Neural crest cell (in vitro differentiated cells): ENCODE measurements at regions not wholly inside any gene's neighbourhood (a gene's known extent, or its start where the extent isn't known, plus 50 kb on each side); places are given as distances from the start of the nearest gene placed in this dataset.

ENCODE experiments used
- DNase-seq: peaks from one replicate; pipeline ENCODE4 v3.0.0; 2021; ENCODE audit warnings: low read depth, mixed read lengths, low spot score
- H3K27ac Mint-ChIP-seq: one replicate; pipeline ENCODE4 v1.8.0; 2021; ENCODE audit warnings: mild to moderate bottlenecking, mixed read lengths; ENCODE audit not compliant: unreplicated experiment
- H3K27me3 Mint-ChIP-seq: 2 replicates; pipeline ENCODE4 v1.8.0; 2021; ENCODE audit warnings: low read depth, mild to moderate bottlenecking, mixed read lengths
- H3K36me3 Mint-ChIP-seq: 2 replicates; pipeline ENCODE4 v1.8.0; 2021; ENCODE audit warnings: low read depth, mild to moderate bottlenecking, mixed read lengths
- H3K4me1 Mint-ChIP-seq: 2 replicates; pipeline ENCODE4 v1.8.0; 2021; ENCODE audit warnings: mixed read lengths
- H3K4me3 Mint-ChIP-seq: one replicate; pipeline ENCODE4 v1.8.0; 2021; ENCODE audit warnings: mild to moderate bottlenecking, mixed read lengths
- H3K9me3 Mint-ChIP-seq: 2 replicates; pipeline ENCODE4 v1.8.0; 2021; ENCODE audit warnings: mixed read lengths
- TF ChIP-seq, protein P1 (sequence below): fragments of 200-600 bp; sonication (generic); conservative IDR thresholded peaks from 2 replicates; pipeline ENCODE4 v1.5.0; 2021; ENCODE audit warnings: antibody characterized with exemption, mild to moderate bottlenecking

DNA sequence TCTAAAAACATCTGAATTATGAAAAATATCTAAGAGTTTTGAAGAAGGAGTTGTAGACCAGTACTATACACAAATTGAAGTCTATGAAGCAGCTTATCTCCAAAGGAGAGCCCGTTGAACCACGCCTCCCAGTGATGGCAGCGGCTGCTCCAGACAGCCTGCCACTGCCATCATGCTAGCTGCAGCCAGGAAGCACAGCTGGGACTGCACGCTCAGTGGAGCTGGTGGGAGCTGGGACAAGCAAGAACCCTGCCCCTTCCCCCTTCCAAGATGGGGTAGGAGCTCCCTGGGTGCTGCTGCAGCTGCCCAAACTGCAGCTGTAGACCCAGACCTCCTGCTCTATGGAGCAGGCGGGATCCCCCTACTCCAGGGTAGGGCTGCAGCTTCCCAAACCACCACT lies 124.7 kb upstream of the SPATS2L start:
- no peak overlapping the region for H3K4me3 Mint-ChIP-seq
- H3K27me3 Mint-ChIP-seq = no peaks in the 10 kb centered on the region
- H3K9me3 Mint-ChIP-seq = no peaks in the 10 kb centered on the region
- no peaks in the 10 kb centered on the region for H3K36me3 Mint-ChIP-seq
- no peak for DNase-seq
- TF ChIP-seq, protein P1, sequence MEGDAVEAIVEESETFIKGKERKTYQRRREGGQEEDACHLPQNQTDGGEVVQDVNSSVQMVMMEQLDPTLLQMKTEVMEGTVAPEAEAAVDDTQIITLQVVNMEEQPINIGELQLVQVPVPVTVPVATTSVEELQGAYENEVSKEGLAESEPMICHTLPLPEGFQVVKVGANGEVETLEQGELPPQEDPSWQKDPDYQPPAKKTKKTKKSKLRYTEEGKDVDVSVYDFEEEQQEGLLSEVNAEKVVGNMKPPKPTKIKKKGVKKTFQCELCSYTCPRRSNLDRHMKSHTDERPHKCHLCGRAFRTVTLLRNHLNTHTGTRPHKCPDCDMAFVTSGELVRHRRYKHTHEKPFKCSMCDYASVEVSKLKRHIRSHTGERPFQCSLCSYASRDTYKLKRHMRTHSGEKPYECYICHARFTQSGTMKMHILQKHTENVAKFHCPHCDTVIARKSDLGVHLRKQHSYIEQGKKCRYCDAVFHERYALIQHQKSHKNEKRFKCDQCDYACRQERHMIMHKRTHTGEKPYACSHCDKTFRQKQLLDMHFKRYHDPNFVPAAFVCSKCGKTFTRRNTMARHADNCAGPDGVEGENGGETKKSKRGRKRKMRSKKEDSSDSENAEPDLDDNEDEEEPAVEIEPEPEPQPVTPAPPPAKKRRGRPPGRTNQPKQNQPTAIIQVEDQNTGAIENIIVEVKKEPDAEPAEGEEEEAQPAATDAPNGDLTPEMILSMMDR = no peak
- H3K27ac Mint-ChIP-seq = no peak overlapping the region
- peaks cover 20% of the 10 kb centered on the region for H3K4me1 Mint-ChIP-seq

DNA sequence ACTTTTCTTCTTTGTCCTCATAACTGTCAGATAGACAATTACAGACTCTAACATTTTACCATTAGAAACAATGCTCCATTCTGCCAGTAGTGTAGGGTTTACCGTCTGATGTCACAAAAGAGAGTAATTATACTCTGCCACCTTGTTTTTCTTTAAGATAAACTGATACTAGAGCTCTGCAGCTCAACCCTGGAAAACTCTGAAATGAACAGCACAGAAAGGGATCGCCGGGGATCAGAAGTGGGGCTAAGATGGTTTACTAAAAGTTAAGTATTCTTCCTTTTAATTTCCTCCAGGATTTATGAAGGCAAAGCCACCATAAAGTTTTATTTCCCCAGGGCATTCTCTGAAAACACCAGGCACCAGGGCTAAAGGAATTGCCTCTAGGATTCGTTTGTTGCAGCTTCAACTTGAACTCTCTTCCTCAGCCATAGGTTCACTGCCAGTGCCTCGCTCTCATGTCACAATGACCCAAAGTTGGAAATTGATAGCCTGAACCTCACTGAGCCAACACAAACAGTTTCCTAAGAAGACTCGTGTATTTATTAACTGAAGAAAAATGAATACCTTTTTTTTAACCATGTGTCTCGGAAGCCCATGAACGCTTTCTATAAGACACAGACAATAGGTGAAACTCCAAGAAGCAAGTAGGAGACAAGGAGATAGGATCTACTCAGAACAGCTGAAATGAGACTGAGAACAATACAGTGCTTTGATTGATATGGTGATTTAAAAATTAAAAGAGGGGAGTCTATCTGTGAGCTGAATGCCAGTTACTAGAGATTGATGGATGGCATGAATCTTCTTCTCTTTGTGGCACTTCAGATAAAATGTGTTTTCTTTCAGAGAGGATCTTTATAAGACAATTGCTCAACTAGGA lies 121.5 kb upstream of the SPATS2L start:
- no peak overlapping the region for H3K4me3 Mint-ChIP-seq
- no peak for DNase-seq
- TF ChIP-seq, protein P1 = no peak
- no peaks in the 10 kb centered on the region for H3K36me3 Mint-ChIP-seq
- no peaks in the 10 kb centered on the region for H3K27me3 Mint-ChIP-seq
- no peaks in the 10 kb centered on the region for H3K9me3 Mint-ChIP-seq
- H3K4me1 Mint-ChIP-seq = peaks cover 20% of the 10 kb centered on the region
- no peak overlapping the region for H3K27ac Mint-ChIP-seq

DNA sequence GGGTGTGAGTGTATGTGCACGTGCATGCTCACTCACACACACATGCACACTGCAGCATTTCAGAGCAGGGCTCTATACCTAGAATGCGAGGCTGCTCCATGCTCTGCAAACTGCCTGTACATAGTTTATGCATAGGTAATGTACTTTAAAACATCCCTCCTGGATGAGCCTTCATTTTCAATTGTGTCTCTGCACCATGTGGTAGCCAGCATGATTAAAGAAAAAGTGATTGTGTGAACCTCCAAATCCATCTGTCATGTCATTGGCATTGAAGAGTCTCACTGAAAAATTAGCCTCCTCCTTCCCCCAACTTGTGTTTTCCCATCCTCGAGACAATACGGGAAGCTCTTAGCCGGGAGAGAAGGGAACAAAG lies 120.9 kb upstream of the SPATS2L start:
- no peaks in the 10 kb centered on the region for H3K36me3 Mint-ChIP-seq
- no peak for DNase-seq
- TF ChIP-seq, protein P1 = no peak
- H3K4me3 Mint-ChIP-seq = no peak overlapping the region
- H3K4me1 Mint-ChIP-seq = peaks cover 20% of the 10 kb centered on the region
- H3K27ac Mint-ChIP-seq = no peak overlapping the region
- H3K27me3 Mint-ChIP-seq = no peaks in the 10 kb centered on the region
- H3K9me3 Mint-ChIP-seq = no peaks in the 10 kb centered on the region

DNA sequence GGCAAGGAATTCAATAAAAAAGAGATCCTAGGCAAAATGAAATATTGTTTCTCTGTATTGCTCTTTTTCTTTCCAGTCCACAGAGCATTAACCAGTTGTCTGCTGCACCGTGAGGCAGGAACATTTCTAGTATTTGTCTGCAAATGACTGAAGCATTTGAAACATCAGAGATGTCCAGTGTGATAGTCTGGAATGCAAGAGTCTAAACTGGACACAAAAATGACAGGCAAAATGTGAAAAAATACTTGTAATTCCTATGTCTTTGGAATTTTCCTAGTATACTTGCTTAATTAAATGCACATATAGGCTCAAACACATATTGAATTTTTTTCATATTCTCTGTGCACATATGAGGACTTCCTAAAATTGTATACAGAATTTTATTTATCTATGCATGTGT lies 120.5 kb upstream of the SPATS2L start:
- no peak for DNase-seq
- no peak overlapping the region for H3K27ac Mint-ChIP-seq
- H3K36me3 Mint-ChIP-seq = no peaks in the 10 kb centered on the region
- no peak overlapping the region for H3K4me3 Mint-ChIP-seq
- peaks cover 20% of the 10 kb centered on the region for H3K4me1 Mint-ChIP-seq
- H3K9me3 Mint-ChIP-seq = no peaks in the 10 kb centered on the region
- TF ChIP-seq, protein P1 = no peak
- H3K27me3 Mint-ChIP-seq = no peaks in the 10 kb centered on the region

DNA sequence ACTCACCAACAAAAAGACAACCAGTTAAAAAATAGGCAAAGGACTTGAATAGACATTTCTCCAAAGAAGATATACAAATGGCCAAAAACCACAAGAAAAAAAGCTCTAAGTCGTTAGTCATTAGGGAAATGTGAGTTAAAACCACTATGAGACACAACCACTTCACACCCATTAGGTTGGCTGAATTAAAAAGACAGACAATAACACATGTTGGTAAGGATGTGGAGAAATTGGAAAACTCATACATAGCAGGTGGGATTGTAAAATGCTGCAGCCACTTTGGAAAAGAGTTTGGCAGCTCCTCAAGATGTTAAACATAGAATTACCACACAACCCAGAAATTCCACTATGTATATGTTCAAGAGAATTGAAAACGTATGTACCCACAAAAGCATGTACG lies 117.6 kb upstream of the SPATS2L start:
- Mint-ChIP-seq H3K4me1 (peaks cover 20% of the 10 kb centered on the region), H3K9me3 (no peaks in the 10 kb centered on the region), H3K27me3 (no peaks in the 10 kb centered on the region)

More for the DNA sequence above, 117.6 kb upstream of the SPATS2L start:
- Mint-ChIP-seq H3K4me3 (no peak overlapping the region), H3K27ac (no peak overlapping the region), H3K36me3 (no peaks in the 10 kb centered on the region)
- TF ChIP-seq, protein P1 = no peak
- DNase-seq = no peak
